Epidermal melanocyte (primary cell): ENCODE measurements at regions not wholly inside any gene's neighbourhood (a gene's known extent, or its start where the extent isn't known, plus 50 kb on each side); places are given as distances from the start of the nearest gene placed in this dataset.

Experiments
- DNase-seq: peaks from one replicate; pipeline ENCODE4 v3.0.0; 2011; ENCODE audit warnings: low spot score; ENCODE audit not compliant: insufficient read length

GRCh38 chr18:47484068-47484467 is 232.6 kb upstream of the SKOR2 start:
- DNase-seq = no peak

- no peak for DNase-seq
Observed at GRCh38 chr18:47480166-47480565, 228.7 kb upstream of the SKOR2 start.

- no peak for DNase-seq
Observed at GRCh38 chr18:47471784-47472183, 220.3 kb upstream of the SKOR2 start.

GRCh38 chr18:47470941-47471340 is 219.5 kb upstream of the SKOR2 start:
- no peak for DNase-seq

GRCh38 chr18:47469576-47469975 is 218.1 kb upstream of the SKOR2 start:
- DNase-seq = no peak

GRCh38 chr18:47461977-47462376 is 210.5 kb upstream of the SKOR2 start:
- no peak for DNase-seq

GRCh38 chr18:47461406-47461948 is 210.0 kb upstream of the SKOR2 start:
- DNase-seq = no peak

GRCh38 chr18:47458483-47458882 is 207.0 kb upstream of the SKOR2 start:
- no peak for DNase-seq

- DNase-seq = no peak
Observed at GRCh38 chr18:47457614-47458013, 206.2 kb upstream of the SKOR2 start.

GRCh38 chr18:47453038-47453437 is 201.6 kb upstream of the SKOR2 start:
- no peak for DNase-seq

- no peak for DNase-seq
Observed at GRCh38 chr18:47448956-47449355, 197.5 kb upstream of the SKOR2 start.

- DNase-seq = no peak
Observed at GRCh38 chr18:47441914-47442313, 190.5 kb upstream of the SKOR2 start.

GRCh38 chr18:47438001-47438400 is 186.5 kb upstream of the SKOR2 start:
- no peak for DNase-seq

- DNase-seq = no peak
Observed at GRCh38 chr18:47436871-47437270, 185.4 kb upstream of the SKOR2 start.

GRCh38 chr18:47434214-47434746 is 182.8 kb upstream of the SKOR2 start:
- DNase-seq = no peak

- DNase-seq = no peak
Observed at GRCh38 chr18:47427923-47428637, 176.6 kb upstream of the SKOR2 start.

- no peak for DNase-seq
Observed at GRCh38 chr18:47427072-47427471, 175.6 kb upstream of the SKOR2 start.

- no peak for DNase-seq
Observed at GRCh38 chr18:47425365-47425764, 173.9 kb upstream of the SKOR2 start.

GRCh38 chr18:47422524-47422923 is 171.1 kb upstream of the SKOR2 start:
- no peak for DNase-seq

GRCh38 chr18:47420130-47420529 is 168.7 kb upstream of the SKOR2 start:
- DNase-seq = no peak

GRCh38 chr18:47418746-47419145 is 167.3 kb upstream of the SKOR2 start:
- no peak for DNase-seq

GRCh38 chr18:47417807-47418206 is 166.3 kb upstream of the SKOR2 start:
- DNase-seq = no peak

GRCh38 chr18:47415881-47416280 is 164.4 kb upstream of the SKOR2 start:
- no peak for DNase-seq
